GM15510 (cell line): ENCODE measurements at regions not wholly inside any gene's neighbourhood (a gene's known extent, or its start where the extent isn't known, plus 50 kb on each side); places are given as distances from the start of the nearest gene placed in this dataset.

Experiments
- POLR2A ChIP-seq: IDR thresholded peaks from 3 replicates; pipeline ENCODE4 v1.6.1; 2011; ENCODE audit warnings: borderline replicate concordance; ENCODE audit not compliant: insufficient read length; ENCODE audit errors: extremely low read depth

DNA sequence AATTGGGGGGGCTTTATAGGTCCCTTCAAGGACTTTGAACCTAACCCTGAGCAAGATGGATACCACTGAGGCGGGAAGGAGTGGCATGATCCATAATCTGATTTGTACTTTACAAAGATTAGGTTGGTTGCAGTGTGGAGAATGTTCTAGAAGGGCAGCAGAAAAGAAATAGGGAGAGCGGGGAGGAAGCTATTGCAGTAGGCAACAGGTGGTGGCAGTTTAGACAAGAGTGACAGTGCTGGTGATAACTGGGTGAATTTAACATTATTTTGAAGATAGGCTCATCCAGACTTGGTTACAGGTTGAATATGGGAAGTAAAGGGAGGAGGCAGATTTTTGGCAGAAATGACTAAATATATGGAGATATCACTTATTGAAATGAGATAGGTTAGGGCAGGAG is 179.9 kb upstream of the CADM1 start:
- no peak for TF ChIP-seq POLR2A

DNA sequence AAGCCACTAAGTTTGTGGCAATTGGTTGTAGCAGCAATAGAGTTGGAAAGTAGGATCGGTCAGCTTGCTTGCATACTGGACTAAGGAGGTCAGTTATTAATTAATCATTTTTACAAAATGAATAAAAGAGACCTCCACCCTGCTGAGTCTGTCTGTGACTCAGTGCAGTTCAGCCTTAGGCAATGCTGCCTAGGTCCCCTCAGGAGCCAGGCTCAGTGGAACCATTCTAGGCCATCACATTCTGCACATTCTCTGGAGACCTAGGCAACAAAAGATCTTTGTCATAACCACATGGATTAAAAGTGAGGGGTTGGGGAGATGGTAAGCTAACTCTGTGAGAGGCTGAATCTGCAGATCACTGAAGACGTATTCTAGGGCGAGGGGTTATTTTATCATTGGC is 178.7 kb upstream of the CADM1 start:
- TF ChIP-seq POLR2A: no peak

DNA sequence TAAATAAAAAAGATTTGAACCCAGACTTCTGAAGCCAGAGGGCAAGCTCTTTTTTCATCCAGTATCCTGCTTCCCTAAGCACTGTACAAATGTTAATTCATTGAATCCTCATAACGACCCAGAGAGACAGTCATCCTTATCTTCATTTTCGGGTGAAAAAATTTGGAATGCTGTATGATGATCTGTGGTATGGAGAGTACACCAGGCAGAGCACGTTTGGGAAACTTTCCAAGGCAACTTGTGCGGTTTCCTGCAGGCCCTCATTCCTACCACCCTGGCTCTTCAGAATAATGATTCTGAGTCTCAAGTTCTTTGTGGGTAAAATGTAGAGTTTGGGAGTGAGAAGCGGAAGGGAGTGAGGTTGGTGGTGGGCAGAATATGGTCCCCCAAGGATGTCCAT is 177.9 kb upstream of the CADM1 start:
- TF ChIP-seq POLR2A: no peak

DNA sequence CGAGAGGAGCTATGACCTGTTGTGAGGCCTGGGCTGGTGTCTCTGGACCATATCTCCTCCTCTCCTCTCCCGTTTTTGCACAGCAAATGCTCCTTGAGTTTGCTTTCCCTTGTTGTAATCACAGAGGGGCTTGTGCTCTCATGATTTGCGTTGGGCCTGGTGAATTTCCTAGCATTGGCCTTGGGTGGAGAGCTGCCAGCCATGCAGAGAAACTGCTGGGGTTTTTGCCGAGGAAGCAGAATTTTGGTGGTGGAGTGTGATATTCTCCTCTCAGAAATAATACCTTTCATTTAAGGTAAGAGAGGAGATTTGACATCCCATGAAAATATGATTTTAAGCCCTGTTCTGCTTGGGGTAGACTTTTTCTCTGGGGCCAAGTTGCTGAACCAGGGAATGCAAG is 175.7 kb upstream of the CADM1 start:
- TF ChIP-seq POLR2A: no peak

DNA sequence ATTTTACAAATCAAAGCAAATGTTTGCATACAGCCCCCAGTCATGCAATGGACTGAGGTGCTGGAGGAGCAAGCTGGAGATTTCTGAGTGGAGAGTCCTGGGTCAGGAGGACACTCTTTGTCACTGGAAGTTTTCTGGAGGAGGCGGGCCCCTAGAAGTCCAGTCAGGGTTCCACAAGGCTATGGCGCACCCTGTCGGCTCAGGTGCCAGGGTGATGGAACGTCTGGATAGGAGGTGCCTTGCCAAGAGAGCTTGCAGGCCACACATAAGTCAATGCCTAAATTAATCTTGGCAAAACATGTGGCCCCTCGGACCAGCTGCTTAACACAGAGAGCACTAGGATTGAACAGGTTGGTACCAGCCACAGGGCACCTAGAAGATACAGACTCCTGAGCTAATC is 174.7 kb upstream of the CADM1 start:
- TF ChIP-seq POLR2A: no peak

DNA sequence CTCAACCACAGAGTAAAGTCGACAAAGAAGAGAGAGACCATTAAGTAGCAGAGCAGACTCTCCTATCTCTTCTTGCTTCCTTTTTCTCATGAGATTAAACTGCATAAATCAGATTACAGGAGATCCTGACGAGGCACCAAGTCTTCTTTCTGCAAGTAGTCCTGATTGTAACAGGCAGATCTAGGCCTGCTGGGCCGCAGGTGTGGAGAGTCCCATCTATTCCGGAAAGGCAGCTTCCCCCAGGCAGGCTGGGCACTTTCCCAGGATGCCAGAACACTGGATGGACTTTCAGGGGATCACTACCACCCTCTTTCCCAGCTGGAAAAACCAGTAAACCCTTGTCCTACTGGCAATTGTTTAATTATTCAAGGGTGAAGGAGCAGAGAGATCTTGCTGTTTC is 173.0 kb upstream of the CADM1 start:
- no peak for TF ChIP-seq POLR2A

DNA sequence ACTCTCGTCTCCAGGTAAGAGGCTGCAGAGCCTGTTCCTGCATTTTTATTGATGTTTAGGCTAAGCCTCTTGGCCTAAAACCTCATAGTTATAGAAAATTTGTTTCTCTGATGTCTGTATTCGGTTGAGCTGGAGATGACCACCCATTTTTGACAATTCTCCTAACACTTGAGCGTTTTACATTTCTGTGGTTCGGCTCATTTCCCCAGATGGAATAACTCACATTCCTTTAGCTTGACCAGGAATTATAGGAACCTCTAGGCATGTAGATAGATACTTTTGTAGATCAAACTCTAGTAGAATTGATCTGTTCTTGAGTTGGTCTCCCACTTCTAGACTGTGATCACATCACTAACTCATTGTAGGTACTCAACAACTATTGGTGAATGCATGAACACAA is 172.6 kb upstream of the CADM1 start:
- no peak for TF ChIP-seq POLR2A

DNA sequence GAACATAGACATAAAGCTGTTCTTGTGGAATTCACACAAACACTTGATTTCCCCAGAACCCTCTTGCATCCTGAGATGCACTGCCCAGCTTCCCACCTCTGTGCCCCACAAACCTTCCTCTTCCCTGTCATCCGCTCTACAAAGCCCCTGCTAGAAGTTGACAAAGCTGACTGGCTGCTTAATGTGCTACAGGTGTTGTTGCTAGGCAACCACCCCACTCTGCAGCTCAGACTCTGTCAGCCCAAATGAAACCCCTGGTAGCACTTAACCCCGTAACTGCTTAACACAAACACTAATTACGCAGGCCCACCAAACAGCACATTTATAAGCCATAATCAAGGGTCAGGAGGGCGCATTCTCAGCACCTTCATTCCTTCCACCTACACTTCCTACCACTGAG is 172.0 kb upstream of the CADM1 start:
- TF ChIP-seq POLR2A: no peak

DNA sequence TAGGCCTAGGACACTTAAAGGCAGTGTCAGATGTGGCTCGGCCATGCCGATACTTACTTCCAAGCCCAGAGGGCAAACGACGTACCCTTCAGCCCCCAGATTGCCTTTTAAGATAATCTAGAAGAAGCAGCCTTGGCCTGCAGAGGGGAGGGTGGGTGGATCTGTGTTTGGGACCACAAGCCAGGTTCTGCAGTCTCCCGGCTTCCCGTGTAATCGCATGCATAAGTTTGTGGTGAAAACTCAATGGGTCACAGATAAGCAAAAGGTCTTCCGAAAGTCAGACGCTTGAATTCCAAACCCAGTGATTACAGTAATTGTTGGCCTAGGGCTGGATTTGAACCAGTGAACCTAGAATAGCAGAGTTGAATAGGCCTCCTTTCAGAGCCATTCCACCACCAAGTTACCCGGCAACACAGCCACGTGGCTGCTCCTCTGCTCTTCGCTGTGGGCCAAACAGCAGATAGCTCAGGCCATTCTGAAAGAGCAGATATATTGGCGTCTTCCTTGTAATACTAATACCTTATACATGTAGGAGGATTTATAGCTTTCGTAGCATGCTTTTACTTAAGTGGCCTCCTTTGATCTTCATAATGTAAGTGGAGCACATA is 170.8 kb upstream of the CADM1 start:
- TF ChIP-seq POLR2A: no peak

DNA sequence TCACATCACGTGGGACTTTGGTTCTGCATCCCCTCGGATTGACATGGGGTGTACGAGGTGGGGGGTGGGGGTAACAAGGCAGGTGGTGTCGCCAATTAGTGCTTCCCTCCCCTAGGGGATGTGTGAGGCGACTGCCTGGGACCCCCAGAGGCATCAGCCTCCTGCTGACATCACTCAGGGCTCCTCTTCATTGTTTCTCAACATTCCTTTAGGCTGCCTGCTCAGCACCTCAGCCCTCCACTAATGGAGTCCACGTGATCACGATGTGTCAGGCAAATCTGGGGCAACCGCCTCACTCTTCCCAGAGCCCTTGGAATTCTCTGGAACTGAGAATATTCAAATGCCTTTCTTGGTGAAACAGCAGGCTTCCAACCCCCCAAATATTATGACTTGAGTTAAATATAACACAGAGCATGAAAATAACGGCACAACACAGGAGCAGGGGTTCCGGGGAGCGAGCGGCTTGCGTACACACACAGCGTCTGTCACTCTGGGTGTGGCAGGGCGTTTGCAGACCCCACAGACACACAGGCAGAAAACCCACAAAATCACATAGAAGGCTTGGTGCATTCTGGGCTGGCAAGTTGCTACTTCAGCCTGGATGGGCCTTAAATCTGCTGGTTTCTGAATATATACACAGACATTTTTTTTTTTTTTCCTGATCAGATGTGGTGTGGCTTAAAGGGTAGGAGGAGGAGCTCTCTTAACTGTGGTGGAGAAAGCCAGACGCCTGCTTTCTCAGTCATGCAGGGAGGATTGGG is 170.1 kb upstream of the CADM1 start:
- no peak for TF ChIP-seq POLR2A

DNA sequence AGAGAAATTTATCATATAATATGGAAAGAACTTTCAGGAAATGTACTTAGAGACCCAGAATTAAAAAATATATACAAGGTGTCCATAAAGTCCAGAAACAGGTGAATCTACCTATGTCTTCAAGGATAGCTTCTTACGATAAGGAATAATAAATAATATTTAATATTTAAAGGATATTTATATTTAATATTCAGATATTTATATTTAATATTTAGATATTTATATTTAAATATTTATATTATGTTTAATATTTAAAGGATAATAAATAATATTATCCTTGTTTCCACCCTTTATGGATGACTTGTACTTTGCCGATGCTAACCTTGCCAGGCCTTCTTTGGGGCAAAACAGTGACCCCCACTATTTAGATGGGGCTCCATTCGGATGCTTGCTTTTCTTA is 169.5 kb upstream of the CADM1 start:
- TF ChIP-seq POLR2A: no peak

DNA sequence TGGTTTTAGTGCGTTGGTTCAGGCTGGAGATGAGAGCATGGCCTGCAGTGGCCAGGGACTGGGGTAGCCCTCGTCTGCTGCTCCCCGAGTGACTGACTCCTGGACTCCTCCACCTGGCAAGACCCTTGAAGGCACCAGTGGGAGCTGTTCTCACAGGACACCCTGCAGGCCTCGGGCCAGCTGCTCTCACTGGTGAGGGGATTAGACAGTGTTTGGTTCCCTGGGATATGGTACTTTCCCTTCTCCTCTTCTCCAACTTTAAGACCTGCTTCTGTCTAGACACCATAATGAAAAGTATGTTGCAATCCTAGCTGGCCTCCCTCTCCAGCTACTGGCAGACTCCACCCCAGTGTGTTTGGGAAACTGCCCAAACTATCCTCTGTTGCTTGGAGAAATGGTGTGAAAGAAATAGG is 168.8 kb upstream of the CADM1 start:
- TF ChIP-seq POLR2A: no peak

DNA sequence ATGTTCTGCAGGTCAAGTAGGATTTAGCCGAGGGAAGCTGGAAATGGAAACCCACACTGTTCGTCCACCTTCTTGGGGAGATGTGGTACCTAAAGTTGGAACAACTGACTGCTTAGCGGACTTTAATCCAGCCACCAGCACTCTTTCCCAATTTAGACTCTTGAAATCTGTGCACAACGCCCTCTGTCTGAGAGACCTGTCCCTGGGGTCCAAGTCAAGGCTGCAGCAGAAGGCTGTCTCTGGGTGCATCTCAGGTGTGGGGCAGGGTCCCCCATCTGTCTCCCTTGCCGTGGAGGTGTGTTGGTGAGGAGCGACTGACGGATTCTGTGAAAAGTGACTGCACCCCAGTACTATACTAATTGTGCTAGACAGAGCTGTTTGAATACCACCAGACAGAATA is 168.2 kb upstream of the CADM1 start:
- TF ChIP-seq POLR2A: no peak

DNA sequence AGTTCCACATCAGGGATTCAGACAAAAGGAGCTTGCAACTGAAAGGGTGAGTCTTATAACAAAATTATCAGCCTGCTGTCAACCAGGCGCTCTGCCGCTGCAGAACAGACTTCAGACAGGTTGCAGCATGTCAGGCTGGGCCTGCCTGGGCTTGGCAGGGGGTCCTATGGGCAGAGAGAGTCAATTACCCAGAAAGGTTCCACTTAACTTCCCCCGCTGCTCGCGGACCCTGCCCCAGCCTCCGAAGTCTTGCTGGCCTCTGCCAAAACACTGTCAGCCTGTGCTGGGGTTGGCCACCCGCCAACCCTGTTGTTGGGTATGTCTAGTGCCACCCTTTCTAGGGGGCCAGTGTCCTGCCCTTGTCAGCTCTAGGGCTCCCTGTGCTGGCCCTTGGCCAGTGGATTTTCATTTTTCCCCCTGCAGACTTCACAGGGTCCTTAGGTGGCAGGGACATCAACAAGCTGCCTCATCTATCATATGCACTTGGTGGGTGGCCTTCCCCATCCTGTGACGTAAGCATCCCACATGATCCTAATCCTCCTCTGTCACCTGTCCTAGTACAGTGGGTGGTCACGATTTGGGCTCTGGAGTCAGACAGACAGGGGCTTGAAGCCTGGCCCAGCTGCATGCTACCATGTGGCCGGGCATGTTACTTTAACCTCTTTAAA is 166.5 kb upstream of the CADM1 start:
- no peak for TF ChIP-seq POLR2A

DNA sequence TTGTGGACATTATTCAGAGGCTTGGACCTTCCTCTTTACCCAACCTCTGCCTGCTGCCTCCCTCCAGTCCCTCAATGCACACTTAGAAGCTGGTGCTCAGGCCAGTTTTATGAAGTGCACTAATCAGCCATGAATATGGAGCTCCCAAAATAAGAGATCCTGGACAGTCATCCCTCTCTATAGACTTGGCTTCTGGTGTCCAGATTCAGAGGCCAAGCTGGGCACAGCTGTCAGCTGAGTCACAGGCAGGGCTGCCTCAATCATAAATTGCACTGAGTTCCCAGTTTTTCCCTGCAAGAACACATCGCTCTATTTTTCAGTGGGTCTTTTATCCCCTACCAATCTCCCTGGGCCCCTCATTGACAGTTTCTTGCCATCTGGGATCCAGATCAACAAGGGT is 161.7 kb upstream of the CADM1 start:
- no peak for TF ChIP-seq POLR2A
